Stimulated activated CD8-positive, alpha-beta memory T cell treated with anti-CD3 and anti-CD28 coated beads, Interleukin-4, amount 100 ng/mL, for 24 hours (primary cell): ENCODE measurements at regions not wholly inside any gene's neighbourhood (a gene's known extent, or its start where the extent isn't known, plus 50 kb on each side); places are given as distances from the start of the nearest gene placed in this dataset.
"Not testable (repeated sequence)": the region's sequence is repeated elsewhere in the genome, so short reads cannot be mapped to it uniquely, and the experiment has no call there.

Experiments used
- DNase-seq: peaks from one replicate; pipeline ENCODE4 v3.0.0-alpha.2; 2020; ENCODE audit warnings: low read depth

- DNase-seq: no peak
Measured at GRCh38 chr1:30088594-30088993, 634.8 kb downstream of the MATN1 start.

- no peak for DNase-seq
Measured at GRCh38 chr1:30087465-30087864, 635.9 kb downstream of the MATN1 start.

GRCh38 chr1:30085811-30086770 is 637.3 kb downstream of the MATN1 start:
- peak; percentile 8 for DNase-seq

DNA sequence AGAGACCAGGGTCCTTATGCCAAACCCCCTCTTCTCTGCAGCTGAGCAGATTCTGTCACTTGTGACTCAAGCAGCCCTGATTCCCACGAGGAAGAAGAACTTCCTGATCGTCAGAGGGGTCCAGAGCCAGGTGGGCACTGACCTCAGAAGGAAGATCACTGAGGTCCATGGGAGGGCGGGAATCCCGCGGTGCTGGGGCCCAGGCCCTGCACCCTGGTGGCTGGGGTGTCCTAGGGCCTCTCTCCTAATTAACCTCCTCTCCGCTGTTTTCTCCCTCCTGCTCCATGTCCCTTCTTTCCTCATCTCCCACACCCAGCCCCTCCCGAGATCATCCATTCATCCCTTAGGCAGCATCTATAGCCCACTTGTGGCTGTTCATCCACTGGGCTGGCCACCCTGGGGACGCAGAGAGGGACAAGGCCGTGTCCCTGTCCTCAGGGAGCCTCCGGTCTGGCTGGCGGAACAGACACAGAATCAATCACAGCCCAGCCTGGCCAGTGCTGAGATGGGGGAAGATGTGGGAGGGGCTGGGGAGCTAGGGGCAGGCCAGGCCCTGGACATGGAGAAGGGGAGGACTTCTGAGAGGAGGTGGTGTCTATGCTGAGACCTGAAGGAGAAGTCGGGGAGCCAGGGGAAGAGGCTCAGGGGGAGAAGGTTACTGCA is 638.3 kb downstream of the MATN1 start:
- DNase-seq: no peak

GRCh38 chr1:30083800-30084464 is 639.5 kb downstream of the MATN1 start:
- DNase-seq: no peak

- DNase-seq: no peak
Measured at GRCh38 chr1:30081379-30082102, 641.8 kb downstream of the MATN1 start.

- DNase-seq: not testable (repeated sequence)
Measured at GRCh38 chr1:30075916-30076315, 647.5 kb downstream of the MATN1 start.

GRCh38 chr1:30068787-30069472 is 654.5 kb downstream of the MATN1 start:
- DNase-seq: no peak

- no peak for DNase-seq
Measured at GRCh38 chr1:30064547-30064946, 658.8 kb downstream of the MATN1 start.

- no peak for DNase-seq
Measured at GRCh38 chr1:30063621-30064280, 659.6 kb downstream of the MATN1 start.

DNA sequence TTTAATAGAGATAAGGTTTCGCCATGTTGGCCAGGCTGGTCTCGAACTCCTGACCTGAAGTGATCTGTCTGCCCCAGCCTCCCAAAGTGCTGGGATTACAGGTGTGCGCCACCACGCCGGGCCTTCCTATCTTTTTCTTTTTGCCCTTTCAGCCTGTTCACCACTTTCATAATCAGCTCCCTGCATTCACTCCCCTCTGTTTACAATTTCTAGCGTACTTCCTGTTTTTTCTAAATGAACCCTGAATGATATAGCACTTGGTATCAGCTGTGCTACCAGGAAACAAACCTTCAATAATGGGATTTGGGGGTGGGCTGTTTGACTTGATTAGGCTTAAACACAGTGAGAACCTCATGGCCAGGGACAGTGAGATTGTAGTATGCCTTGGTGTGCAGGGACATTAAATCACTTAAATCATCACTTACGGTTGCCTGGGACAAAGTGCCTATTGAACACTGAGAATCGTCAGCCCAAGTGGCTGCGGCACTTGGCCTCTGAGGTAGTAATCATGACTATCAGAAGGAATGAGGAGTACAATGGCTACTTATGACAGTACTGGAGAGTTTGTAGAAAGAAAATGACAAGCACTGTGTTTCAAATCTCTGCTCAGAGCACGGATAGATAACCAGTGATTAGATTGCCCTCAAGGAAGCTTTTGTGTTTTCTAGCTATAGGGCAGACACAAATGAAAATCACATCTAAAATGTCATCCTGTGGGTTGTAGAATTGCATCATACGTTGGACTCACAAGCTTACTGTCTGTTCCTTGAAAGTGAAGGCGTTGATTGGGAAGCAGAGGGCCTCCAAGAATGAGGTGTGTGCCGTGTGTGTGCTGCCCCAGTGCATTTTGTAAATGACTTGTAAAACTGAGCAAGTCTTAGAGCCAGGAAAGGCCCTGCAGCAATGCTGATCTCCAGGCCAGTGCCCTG is 661.8 kb downstream of the MATN1 start:
- no peak for DNase-seq

- DNase-seq: no peak
Measured at GRCh38 chr1:30060738-30061137, 662.6 kb downstream of the MATN1 start.

GRCh38 chr1:30058970-30059369 is 664.4 kb downstream of the MATN1 start:
- DNase-seq: no peak

DNA sequence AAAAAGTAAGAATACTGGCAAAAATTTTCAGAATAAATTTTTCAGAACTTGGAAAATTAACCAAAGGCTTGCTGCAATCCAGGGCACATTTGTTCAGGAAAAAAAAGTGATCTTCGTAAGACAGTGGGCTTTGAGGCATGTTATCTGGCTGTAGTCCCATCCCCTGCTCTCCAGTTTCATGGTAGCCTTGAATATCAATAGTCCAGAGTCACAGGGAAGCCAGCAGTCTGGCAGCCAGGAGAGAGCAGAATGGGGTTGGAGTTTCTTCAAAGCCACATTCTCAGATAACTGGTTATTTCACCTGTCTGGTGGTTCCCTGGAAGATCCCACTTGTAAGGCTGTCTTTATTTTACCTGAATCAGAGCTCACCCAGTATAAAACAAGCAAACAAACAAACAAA is 669.3 kb downstream of the MATN1 start:
- no peak for DNase-seq

- DNase-seq: no peak
Measured at GRCh38 chr1:30052178-30052577, 671.2 kb downstream of the MATN1 start.

DNA sequence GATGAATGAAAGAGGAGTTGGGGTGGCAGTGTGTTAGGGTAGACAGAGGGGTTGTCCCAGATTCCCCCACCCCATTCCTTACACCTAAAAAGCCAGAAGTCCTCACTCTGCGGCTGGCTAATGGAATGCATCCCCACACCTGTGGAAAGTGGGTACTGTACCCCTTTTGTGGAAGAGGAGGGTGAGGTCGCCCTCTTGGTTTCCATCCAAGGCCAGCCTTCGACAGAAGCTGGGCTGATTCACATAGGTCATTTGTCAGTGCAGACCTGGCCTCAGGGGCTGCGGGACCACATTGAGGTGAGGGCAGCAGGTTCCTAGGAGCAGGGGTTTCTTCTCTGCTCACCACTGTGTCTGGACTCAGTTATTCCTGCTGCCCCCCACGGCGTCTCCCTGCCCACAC is 671.6 kb downstream of the MATN1 start:
- DNase-seq: no peak

DNA sequence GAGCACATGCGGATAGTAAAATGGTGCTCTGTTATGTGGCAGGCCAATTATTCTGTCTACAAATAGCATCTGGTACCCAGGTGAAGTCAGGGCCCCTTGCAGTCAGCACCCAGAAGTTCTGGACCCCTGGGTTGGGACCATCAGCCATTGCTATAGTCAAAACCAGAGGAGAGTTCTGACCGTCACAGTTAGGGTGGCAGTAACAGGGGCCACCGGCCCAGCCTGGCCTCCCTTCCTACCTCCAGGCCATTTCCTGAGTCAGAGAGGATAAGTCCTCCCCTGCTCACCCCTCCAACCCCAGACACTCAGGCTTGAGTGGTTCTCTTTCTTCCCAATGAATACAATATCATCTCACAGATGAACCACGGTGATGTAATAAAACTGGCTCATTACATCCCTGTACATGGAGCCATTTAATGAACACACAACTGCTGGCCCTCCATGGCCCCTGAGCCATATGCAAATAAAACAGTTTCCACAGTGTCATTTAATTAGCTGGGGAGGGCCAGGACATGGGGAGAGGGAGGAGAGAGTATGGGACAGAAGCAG is 673.6 kb downstream of the MATN1 start:
- no peak for DNase-seq

GRCh38 chr1:30048905-30049304 is 674.5 kb downstream of the MATN1 start:
- DNase-seq: no peak

DNA sequence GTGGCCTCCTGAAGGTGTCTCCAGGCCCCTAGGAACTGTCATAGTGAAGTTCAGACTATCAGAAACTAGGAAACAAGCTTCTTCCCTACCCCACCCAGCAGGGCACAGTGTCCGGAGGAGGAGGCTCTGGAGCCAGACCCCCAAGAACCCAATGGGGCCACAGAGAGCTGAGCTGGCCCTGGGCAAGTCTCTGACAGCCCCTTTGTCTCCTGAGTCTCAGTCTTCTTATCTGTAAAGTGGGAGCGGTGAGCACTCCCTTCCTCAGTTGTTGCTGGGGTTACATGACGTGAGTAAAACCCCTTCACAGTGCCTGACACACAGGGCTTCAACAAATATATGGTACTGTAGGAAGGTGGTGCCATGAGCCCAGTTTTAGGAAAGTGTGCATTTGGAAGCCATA is 675.8 kb downstream of the MATN1 start:
- DNase-seq: no peak

GRCh38 chr1:30046751-30047150 is 676.6 kb downstream of the MATN1 start:
- DNase-seq: no peak
